KMS-11 (cell line): ENCODE measurements at regions not wholly inside any gene's neighbourhood (a gene's known extent, or its start where the extent isn't known, plus 50 kb on each side); places are given as distances from the start of the nearest gene placed in this dataset.

ENCODE experiments used
- H2AFZ ChIP-seq: fragments of 200-600 bp; sonication (generic); 2 replicates; pipeline ENCODE4 v1.6.1; 2016; ENCODE audit warnings: antibody characterized with exemption, mixed run types, low read depth
- H3K27ac ChIP-seq: fragments of 200-600 bp; sonication (generic); 2 replicates; pipeline ENCODE4 v1.6.1; 2016; ENCODE audit warnings: mild to moderate bottlenecking, mixed run types
- H3K27me3 ChIP-seq: fragments of 200-600 bp; sonication (generic); 2 replicates; pipeline ENCODE4 v1.6.1; 2017; ENCODE audit warnings: mild to moderate bottlenecking, low read depth, mixed run types, moderate library complexity; ENCODE audit not compliant: insufficient read depth
- H3K36me3 ChIP-seq: fragments of 200-600 bp; sonication (generic); 2 replicates; pipeline ENCODE4 v1.6.1; 2017; ENCODE audit warnings: mild to moderate bottlenecking, mixed run types; ENCODE audit not compliant: insufficient read depth
- H3K4me1 ChIP-seq: fragments of 200-600 bp; sonication (generic); 2 replicates; pipeline ENCODE4 v1.6.1; 2016; ENCODE audit warnings: mild to moderate bottlenecking, low read depth, mixed run types; ENCODE audit not compliant: poor library complexity, severe bottlenecking
- H3K4me2 ChIP-seq: fragments of 200-600 bp; sonication (generic); 2 replicates; pipeline ENCODE4 v1.7.0; 2016; ENCODE audit warnings: mild to moderate bottlenecking, mixed run types
- H3K4me3 ChIP-seq: fragments of 200-600 bp; sonication (generic); IDR thresholded peaks from 2 replicates; pipeline ENCODE4 v1.6.1; 2017; ENCODE audit warnings: low read depth, low read length, mixed read lengths; ENCODE audit not compliant: insufficient read depth
- H3K79me2 ChIP-seq: fragments of 200-600 bp; sonication (generic); 2 replicates; pipeline ENCODE4 v1.6.1; 2016; ENCODE audit warnings: low read depth, mixed run types; ENCODE audit not compliant: insufficient read depth
- H3K9ac ChIP-seq: fragments of 200-600 bp; sonication (generic); 2 replicates; pipeline ENCODE4 v1.6.1; 2016; ENCODE audit warnings: mild to moderate bottlenecking, mixed run types
- H4K20me1 ChIP-seq: fragments of 200-600 bp; sonication (generic); 2 replicates; pipeline ENCODE4 v1.6.1; 2016; ENCODE audit warnings: mild to moderate bottlenecking, mixed run types; ENCODE audit not compliant: insufficient read depth
- TF ChIP-seq, protein P1 (sequence below): fragments of 200-600 bp; sonication (generic); conservative IDR thresholded peaks from 2 replicates; pipeline ENCODE4 v1.6.1; 2017; ENCODE audit warnings: low read depth, mild to moderate bottlenecking, antibody characterized with exemption, low read length, moderate library complexity, mixed read lengths

DNA sequence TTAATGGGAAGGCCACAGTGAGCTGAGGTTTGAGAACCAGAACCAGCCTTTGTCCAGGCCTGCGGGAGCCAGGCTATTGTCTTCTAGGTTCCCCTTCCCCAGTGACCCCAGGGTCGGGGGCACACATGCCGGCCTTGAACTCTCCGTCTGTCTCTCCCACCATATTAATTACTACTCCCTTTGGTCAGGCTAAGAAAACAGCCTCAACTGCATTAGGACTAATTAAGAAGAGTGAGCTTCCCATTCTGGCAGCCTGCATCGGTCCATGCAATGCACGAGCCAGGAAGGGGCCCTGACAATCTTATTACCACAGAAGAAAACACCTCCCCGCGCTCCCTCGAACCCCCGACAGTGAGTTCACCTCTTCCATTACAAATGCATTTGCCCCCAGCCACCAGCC, 380.2 kb upstream of the ZFHX3 start:
- Histone ChIP-seq H3K9ac (no peak overlapping the region), H3K4me1 (no peaks in the 10 kb centered on the region), H3K79me2 (no peaks in the 10 kb centered on the region), H3K27me3 (no peaks in the 10 kb centered on the region), H4K20me1 (no peaks in the 10 kb centered on the region), H3K36me3 (no peaks in the 10 kb centered on the region), H3K27ac (no peak overlapping the region), H2AFZ (no peak overlapping the region), H3K4me2 (no peak overlapping the region), H3K4me3 (no peak overlapping the region)
- TF ChIP-seq, protein P1, sequence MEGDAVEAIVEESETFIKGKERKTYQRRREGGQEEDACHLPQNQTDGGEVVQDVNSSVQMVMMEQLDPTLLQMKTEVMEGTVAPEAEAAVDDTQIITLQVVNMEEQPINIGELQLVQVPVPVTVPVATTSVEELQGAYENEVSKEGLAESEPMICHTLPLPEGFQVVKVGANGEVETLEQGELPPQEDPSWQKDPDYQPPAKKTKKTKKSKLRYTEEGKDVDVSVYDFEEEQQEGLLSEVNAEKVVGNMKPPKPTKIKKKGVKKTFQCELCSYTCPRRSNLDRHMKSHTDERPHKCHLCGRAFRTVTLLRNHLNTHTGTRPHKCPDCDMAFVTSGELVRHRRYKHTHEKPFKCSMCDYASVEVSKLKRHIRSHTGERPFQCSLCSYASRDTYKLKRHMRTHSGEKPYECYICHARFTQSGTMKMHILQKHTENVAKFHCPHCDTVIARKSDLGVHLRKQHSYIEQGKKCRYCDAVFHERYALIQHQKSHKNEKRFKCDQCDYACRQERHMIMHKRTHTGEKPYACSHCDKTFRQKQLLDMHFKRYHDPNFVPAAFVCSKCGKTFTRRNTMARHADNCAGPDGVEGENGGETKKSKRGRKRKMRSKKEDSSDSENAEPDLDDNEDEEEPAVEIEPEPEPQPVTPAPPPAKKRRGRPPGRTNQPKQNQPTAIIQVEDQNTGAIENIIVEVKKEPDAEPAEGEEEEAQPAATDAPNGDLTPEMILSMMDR: no peak

DNA sequence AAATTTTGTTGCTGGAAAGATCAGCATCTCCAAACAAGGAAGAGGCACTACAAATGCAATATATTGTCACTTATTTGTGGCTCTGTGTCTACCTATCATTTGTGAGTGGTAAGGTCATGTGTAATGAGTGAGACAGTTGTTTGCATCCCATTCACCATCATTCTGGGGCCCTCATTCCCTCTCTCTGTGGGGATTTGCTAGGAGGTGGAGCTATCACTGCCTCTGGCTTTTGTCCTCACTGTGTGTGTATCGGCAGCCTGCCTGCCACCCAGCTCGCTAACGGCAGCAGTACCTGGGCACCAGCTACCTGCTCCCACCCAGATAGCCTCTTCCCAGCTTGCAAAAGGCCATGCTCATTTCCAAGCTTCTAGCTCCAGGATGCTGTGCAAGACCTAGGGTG, 379.2 kb upstream of the ZFHX3 start:
- no peak overlapping the region for H3K4me2 ChIP-seq
- H3K27me3 ChIP-seq: no peaks in the 10 kb centered on the region

DNA sequence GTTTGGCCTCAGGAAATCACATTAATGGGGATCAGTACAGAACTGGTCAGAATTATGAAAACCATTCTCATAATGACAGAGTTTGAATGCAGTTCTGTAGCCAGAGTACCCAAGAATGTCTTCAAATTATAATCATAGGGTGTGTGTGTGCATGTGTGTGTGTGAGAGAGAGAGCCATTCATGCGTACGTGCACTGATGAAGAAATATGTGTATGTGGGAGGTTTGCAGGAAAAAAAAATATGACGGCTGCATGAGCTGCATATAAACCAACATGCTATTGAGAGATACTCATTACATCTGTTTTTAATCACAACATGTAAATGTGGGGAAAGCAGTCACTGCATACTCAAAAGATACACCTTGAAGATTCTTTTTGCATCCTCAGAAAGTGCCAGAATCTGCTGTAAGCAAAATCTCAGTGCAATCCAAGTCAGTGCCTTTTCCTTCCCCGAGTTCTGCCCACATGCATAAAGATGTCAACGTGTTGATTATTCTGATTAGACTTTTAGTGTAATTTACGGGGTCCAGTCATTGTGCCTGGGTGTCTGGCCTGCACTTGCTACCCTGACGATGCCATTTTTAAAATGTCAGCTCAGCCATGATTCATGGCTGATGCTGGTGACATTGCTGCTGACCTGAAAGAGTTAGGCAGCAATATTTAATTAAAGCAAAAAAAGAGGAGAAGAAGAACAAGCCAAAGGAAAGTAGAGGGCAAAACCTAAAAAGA, 378.7 kb upstream of the ZFHX3 start:
- Histone ChIP-seq H4K20me1 (no peaks in the 10 kb centered on the region), H3K4me1 (no peaks in the 10 kb centered on the region), H3K79me2 (no peaks in the 10 kb centered on the region), H3K4me2 (no peak overlapping the region), H3K9ac (no peak overlapping the region), H2AFZ (no peak overlapping the region), H3K4me3 (no peak overlapping the region), H3K36me3 (no peaks in the 10 kb centered on the region), H3K27me3 (no peaks in the 10 kb centered on the region), H3K27ac (no peak overlapping the region)
- TF ChIP-seq, protein P1: no peak

More for the DNA sequence above, 379.2 kb upstream of the ZFHX3 start:
- no peaks in the 10 kb centered on the region for H3K36me3 ChIP-seq
- TF ChIP-seq, protein P1: no peak
- H3K9ac ChIP-seq: no peak overlapping the region
- H3K4me3 ChIP-seq: no peak overlapping the region
- no peaks in the 10 kb centered on the region for H3K4me1 ChIP-seq
- H3K27ac ChIP-seq: no peak overlapping the region
- no peaks in the 10 kb centered on the region for H4K20me1 ChIP-seq
- H2AFZ ChIP-seq: no peak overlapping the region
- H3K79me2 ChIP-seq: no peaks in the 10 kb centered on the region

DNA sequence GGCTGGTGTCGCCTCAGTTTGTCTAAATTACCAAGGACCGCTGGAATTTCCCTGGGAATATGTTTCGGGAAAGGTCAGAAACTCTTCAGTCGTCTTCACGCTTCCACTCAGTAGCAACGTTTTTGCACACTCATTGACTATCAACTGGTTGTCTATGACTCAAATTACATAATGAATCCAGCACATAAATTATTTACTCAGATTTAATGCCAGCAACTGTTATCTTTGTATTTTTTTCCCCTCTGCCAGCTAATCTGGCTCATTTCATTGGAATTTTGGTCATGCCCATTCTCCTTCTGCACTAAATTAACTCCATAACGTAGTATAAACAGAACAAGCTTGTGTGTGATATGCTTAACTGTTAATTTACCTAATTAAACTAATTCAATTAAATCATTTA, 372.7 kb upstream of the ZFHX3 start:
- Histone ChIP-seq H3K4me3 (no peak overlapping the region), H3K36me3 (no peaks in the 10 kb centered on the region), H3K4me2 (no peak overlapping the region), H4K20me1 (no peaks in the 10 kb centered on the region), H3K4me1 (no peaks in the 10 kb centered on the region), H3K79me2 (no peaks in the 10 kb centered on the region), H3K9ac (no peak overlapping the region), H3K27me3 (no peaks in the 10 kb centered on the region), H3K27ac (no peak overlapping the region), H2AFZ (no peak overlapping the region)
- TF ChIP-seq, protein P1: no peak
